AG20443 (cell line): ENCODE measurements at regions not wholly inside any gene's neighbourhood (a gene's known extent, or its start where the extent isn't known, plus 50 kb on each side); places are given as distances from the start of the nearest gene placed in this dataset.

Experiments used
- DNase-seq: peaks from one replicate; pipeline ENCODE4 v3.0.0; 2012; ENCODE audit warnings: low spot score, mixed read lengths

DNA sequence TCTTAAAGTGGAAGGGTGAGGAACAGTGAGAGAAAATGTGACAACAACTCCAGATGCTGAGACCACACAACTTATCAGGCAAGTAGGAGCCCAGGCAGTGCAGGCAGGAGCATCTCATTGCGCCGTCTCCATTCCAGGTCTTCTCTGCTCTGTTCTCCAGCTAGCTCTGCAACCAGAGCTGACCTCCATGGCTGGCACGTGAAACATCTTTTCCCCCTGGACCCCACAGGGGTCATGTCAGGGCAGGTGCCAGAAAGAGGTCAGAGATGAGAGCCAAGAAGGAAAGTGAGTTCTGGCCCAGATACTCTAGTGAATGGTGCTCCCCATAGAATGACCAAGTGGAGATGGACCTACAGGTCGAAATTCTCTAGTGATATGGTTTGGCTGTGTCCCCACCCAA, 281.4 kb downstream of the SMOC2 start:
- no peak for DNase-seq

DNA sequence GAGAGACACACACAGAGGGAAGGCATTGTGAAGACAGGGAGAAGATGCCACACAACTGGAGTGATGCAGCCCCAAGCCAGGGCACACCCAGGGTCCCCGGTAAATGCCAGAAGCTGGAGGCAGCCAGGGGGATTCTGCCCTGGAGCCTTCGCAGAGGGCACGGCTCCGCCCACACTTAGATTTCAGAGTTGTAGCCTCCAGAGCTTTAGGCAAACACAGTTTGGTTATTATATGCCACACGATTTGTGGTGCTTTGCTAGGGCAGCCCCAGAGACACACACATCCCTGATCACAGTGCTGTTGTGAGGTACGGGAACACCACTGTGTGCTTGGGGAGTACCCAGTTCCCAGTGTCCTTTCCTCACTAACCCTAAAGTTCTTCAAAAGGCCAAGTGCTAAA, 280.6 kb downstream of the SMOC2 start:
- no peak for DNase-seq

DNA sequence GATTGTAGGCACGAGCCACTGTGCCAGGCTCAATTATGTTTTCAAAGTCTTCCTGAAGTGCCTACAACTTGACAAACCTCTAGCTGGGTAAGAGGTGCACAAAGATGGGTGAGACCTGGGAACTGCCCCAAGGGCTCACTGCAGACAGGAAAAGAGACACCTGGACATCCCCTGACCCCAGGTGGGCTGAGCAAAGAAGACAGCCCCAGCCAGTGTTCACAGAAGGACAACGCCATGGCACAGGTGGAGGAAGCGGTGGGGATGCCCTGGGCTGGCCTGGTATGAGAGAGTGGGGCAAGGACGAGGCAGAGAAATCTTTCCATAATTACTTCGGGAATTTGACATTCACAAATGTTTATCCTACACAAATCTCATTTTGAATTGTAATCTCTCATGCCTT, 278.9 kb downstream of the SMOC2 start:
- DNase-seq, result no peak

DNA sequence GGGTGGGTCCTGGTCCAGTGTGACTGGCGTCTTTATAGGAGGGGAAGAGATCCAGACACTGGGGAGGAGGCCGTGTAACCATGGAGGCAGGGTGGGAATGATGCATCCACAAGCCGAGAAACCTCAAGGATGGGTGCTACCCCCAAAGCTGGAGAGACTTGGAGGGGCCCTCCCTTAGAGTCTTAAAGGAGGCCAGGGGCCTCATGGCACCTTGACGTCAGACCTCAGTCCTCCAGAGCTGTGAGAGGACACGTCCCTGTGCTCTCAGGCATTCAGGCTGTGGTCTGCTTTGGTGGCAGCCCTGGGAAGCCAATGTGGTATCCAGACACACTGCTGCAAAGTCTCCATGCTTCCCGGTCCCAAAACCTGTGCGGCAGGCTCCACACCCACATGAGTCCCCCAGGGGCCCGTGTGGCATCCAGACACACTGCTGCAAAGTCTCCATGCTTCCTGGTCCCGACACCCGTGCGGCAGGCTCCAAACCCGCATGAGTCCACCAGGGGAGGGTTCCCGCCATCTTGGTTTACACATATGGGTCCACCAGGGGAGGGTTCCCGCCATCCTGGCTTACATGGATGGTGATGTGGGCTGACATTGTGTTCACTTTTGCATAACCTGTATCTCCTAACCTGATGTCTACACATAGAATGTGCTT, 278.0 kb downstream of the SMOC2 start:
- DNase-seq, result no peak
